ENCODE measurements at regions not wholly inside any gene's neighbourhood (a gene's known extent, or its start where the extent isn't known, plus 50 kb on each side); places are given as distances from the start of the nearest gene placed in this dataset.

DNA sequence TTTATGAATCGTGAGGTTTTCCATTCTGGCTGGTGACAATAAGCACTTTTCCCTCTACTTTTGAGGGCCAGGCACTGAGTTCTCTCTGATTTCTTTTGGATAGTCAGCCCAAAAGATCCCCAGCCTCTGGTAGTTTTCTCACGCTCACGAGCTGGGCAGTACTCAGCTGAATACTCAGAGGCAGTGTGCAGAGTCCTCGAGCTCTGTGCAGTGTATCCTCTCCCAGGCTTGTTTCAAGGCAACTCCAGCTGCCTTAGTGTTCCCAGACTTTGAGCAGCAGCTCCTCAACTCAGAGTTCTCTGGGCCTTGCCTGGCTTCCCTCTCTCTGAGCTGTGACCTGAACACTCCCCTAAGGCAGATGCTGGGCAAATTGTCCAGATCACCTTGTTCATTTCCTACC lies 59.1 kb upstream of the IQSEC1 start:
- no peak overlapping the region for H3K4me2 ChIP-seq (ENCODE audit: low read depth, low read length, poor library complexity, severe bottlenecking)
- TF ChIP-seq, protein P1, sequence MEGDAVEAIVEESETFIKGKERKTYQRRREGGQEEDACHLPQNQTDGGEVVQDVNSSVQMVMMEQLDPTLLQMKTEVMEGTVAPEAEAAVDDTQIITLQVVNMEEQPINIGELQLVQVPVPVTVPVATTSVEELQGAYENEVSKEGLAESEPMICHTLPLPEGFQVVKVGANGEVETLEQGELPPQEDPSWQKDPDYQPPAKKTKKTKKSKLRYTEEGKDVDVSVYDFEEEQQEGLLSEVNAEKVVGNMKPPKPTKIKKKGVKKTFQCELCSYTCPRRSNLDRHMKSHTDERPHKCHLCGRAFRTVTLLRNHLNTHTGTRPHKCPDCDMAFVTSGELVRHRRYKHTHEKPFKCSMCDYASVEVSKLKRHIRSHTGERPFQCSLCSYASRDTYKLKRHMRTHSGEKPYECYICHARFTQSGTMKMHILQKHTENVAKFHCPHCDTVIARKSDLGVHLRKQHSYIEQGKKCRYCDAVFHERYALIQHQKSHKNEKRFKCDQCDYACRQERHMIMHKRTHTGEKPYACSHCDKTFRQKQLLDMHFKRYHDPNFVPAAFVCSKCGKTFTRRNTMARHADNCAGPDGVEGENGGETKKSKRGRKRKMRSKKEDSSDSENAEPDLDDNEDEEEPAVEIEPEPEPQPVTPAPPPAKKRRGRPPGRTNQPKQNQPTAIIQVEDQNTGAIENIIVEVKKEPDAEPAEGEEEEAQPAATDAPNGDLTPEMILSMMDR (IDR thresholded peaks at IDR 0.05; ENCODE audit: insufficient read depth, low read length, poor library complexity, severe bottlenecking) = no peak
- no peak for TF ChIP-seq EZH2phosphoT487 (conservative IDR thresholded peaks at IDR 0.05; ENCODE audit: low read length)
- H2AFZ ChIP-seq (ENCODE audit: low read depth, low read length, severe bottlenecking) = no peak overlapping the region
- no peaks in the 10 kb centered on the region for H4K20me1 ChIP-seq (ENCODE audit: low read depth, low read length)
- no peaks in the 10 kb centered on the region for H3K79me2 ChIP-seq (ENCODE audit: insufficient read depth, low read length)
- H3K9ac ChIP-seq (ENCODE audit: low read length) = no peak overlapping the region
- 0 out of 2 replicates have a peak, but pooled peaks cover 2% of the 10 kb centered on the region for H3K27me3 ChIP-seq (ENCODE audit: low read length)
- no peaks in the 10 kb centered on the region for H3K9me3 ChIP-seq (ENCODE audit: insufficient read depth, low read length)
- H3F3A ChIP-seq (ENCODE audit: insufficient read depth) = no peaks in the 10 kb centered on the region
- H3K36me3 ChIP-seq (ENCODE audit: low read length) = no peaks in the 10 kb centered on the region
- H3K27ac ChIP-seq (ENCODE audit: low read depth, low read length) = no peak overlapping the region
- H3K9me2 ChIP-seq (replicated peaks; ENCODE audit: insufficient read depth, low read length) = no peaks in the 10 kb centered on the region
- H3K4me3 ChIP-seq (ENCODE audit: insufficient read depth, low read length, poor library complexity, severe bottlenecking) = no peak overlapping the region

DNA sequence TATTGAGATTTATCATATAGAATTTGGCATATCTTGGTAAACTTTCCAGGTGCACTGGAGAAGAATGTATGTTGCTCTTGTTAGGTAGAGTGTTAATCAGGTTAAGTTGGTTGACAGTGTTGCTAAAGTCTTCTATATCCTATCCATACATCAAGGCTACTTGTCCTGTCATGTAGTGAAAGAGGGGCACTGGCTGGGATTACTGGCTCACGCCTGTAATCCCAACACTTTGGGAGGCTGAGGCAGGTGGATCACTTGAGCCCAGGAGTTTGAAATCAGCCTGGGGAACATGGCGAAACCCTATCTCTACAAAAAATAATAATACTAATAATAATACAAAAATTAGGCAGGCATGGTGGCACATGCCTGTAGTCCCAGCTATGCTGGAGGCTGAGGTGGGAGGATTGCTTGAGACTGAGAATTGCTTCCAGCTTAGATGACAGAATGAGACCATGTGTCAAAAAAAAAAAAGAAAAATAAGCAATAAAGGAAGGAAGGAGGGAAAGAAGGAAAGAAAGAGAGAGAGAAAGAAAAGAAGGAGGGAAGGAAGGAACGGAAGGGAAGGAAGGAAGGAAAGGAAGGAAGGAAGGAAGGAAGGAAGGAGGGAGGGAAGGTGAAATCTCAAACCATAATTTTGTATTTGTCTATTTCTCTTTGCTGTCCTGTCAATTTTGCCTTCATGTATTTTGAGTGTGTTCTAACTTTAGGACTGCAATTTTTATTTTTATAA lies 57.4 kb upstream of the IQSEC1 start:
- H4K20me1 ChIP-seq (ENCODE audit: low read depth, low read length) = no peaks in the 10 kb centered on the region
- H3F3A ChIP-seq (ENCODE audit: insufficient read depth) = no peaks in the 10 kb centered on the region
- no peaks in the 10 kb centered on the region for H3K79me2 ChIP-seq (ENCODE audit: insufficient read depth, low read length)
- H3K27ac ChIP-seq (ENCODE audit: low read depth, low read length) = no peak overlapping the region
- H3K4me2 ChIP-seq (ENCODE audit: low read depth, low read length, poor library complexity, severe bottlenecking) = no peak overlapping the region
- H2AFZ ChIP-seq (ENCODE audit: low read depth, low read length, severe bottlenecking) = no peak overlapping the region
- no peaks in the 10 kb centered on the region for H3K9me2 ChIP-seq (replicated peaks; ENCODE audit: insufficient read depth, low read length)
- no peak for TF ChIP-seq EZH2phosphoT487 (conservative IDR thresholded peaks at IDR 0.05; ENCODE audit: low read length)
- TF ChIP-seq, protein P1 (IDR thresholded peaks at IDR 0.05; ENCODE audit: insufficient read depth, low read length, poor library complexity, severe bottlenecking) = no peak
- no peak overlapping the region for H3K4me3 ChIP-seq (ENCODE audit: insufficient read depth, low read length, poor library complexity, severe bottlenecking)
- H3K9ac ChIP-seq (ENCODE audit: low read length) = no peak overlapping the region
- H3K36me3 ChIP-seq (ENCODE audit: low read length) = no peaks in the 10 kb centered on the region
- no peaks in the 10 kb centered on the region for H3K9me3 ChIP-seq (ENCODE audit: insufficient read depth, low read length)
- H3K27me3 ChIP-seq (ENCODE audit: low read length) = 0 out of 2 replicates have a peak, but pooled peaks cover 2% of the 10 kb centered on the region

DNA sequence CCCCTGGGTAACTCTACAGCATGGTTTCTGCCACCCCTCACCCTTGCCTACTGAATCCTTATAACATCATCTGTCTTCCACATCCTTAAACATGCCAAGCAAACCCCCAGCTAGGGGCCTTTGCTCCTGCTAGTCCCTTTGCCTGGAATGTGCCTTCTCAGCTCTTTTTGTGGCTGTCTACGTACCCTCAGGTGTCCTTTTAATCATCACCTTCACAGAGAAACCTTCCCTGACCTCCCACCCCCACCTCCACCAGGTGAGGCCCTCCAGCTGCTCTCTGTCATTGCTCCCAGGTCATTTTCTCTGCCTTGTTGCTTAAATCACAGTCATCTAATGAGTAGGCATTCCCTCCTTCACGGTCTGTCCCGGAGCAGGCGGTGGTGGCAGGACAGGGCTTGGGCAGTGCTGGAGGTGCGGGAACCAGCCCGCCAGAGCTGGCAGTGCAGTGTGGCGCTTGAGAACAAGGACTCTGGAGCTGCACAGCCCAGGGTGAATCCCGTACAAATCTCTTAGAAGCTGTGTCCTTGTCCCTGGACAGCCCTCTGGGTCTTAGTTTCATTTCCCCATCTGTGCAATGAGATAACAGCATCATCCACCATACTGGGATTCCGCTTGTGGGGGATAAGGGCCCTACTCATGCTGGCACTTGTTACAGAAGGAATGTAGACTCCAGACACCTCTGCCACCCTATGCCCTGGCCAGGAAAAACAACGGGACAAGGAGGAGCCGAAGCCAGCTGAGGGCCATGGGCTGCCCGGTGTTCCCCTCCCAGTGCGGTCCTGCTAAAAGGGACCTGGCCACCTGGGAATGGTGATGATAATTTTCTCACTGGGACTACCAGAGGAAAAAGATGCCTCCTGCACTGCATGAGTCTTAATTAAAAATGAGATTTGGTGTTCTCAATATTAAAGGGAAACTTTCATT lies 52.1 kb upstream of the IQSEC1 start:
- Histone ChIP-seq H3K9me2 (replicated peaks; ENCODE audit: insufficient read depth, low read length) (no peaks in the 10 kb centered on the region), H3K27ac (ENCODE audit: low read depth, low read length) (no peak overlapping the region), H3K9me3 (ENCODE audit: insufficient read depth, low read length) (no peaks in the 10 kb centered on the region), H3K79me2 (ENCODE audit: insufficient read depth, low read length) (no peaks in the 10 kb centered on the region), H3F3A (ENCODE audit: insufficient read depth) (no peaks in the 10 kb centered on the region), H3K36me3 (ENCODE audit: low read length) (no peaks in the 10 kb centered on the region), H4K20me1 (ENCODE audit: low read depth, low read length) (no peaks in the 10 kb centered on the region), H2AFZ (ENCODE audit: low read depth, low read length, severe bottlenecking) (no peak overlapping the region), H3K4me3 (ENCODE audit: insufficient read depth, low read length, poor library complexity, severe bottlenecking) (no peak overlapping the region), H3K4me2 (ENCODE audit: low read depth, low read length, poor library complexity, severe bottlenecking) (no peak overlapping the region), H3K9ac (ENCODE audit: low read length) (no peak overlapping the region), H3K27me3 (ENCODE audit: low read length) (0 out of 2 replicates have a peak, but pooled peaks cover 2% of the 10 kb centered on the region)
- TF ChIP-seq, protein P1 (IDR thresholded peaks at IDR 0.05; ENCODE audit: insufficient read depth, low read length, poor library complexity, severe bottlenecking) = no peak
- no peak for TF ChIP-seq EZH2phosphoT487 (conservative IDR thresholded peaks at IDR 0.05; ENCODE audit: low read length)

All from SU-DHL-6 (cell line).